Gastrocnemius medialis (tissue), 4 donors: ENCODE measurements at regions not wholly inside any gene's neighbourhood (a gene's known extent, or its start where the extent isn't known, plus 50 kb on each side); places are given as distances from the start of the nearest gene placed in this dataset.

Experiments
- POLR2A ChIP-seq, 2 donors: fragments of 450-650 bp; IDR thresholded peaks; one replicate each; pipeline ENCODE4 v1.6.1; 2017; ENCODE audit warnings: antibody characterized with exemption in 2 of 2, mild to moderate bottlenecking in 2 of 2, moderate library complexity in 2 of 2
- TF ChIP-seq, protein P1 (sequence below), 5 experiments: fragments of 450-650 bp in 3 of 5; fragments of 200-600 bp in 2 of 5; sonication (generic) in 2 of 5; IDR thresholded peaks in 4 of 5; conservative IDR thresholded peaks in 1 of 5; 1 replicate in 4 of 5; 2 replicates in 1 of 5; pipeline ENCODE4 v1.5.1; 2016 to 2019; ENCODE audit warnings: antibody characterized with exemption in 5 of 5, mild to moderate bottlenecking in 3 of 5, moderate library complexity in 3 of 5

DNA sequence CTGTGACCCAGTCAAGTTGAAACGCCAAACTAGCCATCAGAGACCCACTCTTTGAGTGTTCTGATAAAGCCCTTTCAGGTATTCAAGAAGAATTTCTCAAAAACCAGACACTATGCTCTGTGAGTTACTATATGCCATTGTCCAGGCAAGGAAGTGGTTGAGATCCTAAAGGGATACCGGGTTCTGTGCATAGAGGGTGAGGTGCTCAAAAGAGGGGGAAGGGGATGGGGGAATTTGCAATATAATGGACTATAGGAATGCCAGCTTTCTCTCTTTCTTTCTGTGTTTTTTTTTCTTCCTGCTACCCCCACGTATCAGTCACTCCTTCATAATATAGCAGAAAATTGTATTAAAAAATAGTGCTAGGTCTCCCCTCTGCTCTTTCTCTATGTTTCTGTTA, 1619.0 kb downstream of the STIM2 start:
- TF ChIP-seq, protein P1, sequence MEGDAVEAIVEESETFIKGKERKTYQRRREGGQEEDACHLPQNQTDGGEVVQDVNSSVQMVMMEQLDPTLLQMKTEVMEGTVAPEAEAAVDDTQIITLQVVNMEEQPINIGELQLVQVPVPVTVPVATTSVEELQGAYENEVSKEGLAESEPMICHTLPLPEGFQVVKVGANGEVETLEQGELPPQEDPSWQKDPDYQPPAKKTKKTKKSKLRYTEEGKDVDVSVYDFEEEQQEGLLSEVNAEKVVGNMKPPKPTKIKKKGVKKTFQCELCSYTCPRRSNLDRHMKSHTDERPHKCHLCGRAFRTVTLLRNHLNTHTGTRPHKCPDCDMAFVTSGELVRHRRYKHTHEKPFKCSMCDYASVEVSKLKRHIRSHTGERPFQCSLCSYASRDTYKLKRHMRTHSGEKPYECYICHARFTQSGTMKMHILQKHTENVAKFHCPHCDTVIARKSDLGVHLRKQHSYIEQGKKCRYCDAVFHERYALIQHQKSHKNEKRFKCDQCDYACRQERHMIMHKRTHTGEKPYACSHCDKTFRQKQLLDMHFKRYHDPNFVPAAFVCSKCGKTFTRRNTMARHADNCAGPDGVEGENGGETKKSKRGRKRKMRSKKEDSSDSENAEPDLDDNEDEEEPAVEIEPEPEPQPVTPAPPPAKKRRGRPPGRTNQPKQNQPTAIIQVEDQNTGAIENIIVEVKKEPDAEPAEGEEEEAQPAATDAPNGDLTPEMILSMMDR (IDR thresholded peaks at IDR 0.05 in 4 of 5, conservative IDR thresholded peaks at IDR 0.05 in 1 of 5), result no peak
- no peak for TF ChIP-seq POLR2A (IDR thresholded peaks at IDR 0.05)
